HTR-8/SVneo (cell line): ENCODE measurements at regions not wholly inside any gene's neighbourhood (a gene's known extent, or its start where the extent isn't known, plus 50 kb on each side); places are given as distances from the start of the nearest gene placed in this dataset.

Experiments used
- DNase-seq: peaks from one replicate; pipeline ENCODE4 v3.0.0; 2011; ENCODE audit warnings: low spot score, mixed read lengths; ENCODE audit not compliant: insufficient read length
- FAIRE-seq: peaks from 2 replicates; lab custom pipeline; 2011; peaks lifted over from hg19 to GRCh38; lab: Jason Lieb, UNC

- DNase-seq = no peak
- FAIRE-seq = no peak
Measured at GRCh38 chrX:155695419-155695818, 82.7 kb upstream of the TMLHE start.

DNA sequence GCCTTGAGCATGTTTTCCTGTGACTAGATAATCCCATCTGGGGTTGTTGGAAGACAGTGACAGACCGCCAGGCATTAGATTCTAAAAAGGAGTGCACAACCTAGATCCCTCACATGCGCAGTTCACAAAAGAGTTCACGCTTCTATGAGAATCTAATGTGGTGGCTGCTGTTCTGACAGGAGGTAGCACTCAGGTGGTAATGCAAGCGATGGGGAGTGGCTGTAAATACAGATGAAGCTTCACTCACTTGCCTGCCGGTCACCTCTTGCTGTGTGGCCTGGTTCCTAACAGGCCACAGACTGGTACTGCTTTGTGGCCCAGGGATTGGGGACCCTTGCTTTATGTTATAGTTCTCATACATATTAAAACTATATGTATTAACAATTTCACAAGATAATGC is 81.9 kb upstream of the TMLHE start:
- DNase-seq = no peak
- FAIRE-seq = no peak

DNA sequence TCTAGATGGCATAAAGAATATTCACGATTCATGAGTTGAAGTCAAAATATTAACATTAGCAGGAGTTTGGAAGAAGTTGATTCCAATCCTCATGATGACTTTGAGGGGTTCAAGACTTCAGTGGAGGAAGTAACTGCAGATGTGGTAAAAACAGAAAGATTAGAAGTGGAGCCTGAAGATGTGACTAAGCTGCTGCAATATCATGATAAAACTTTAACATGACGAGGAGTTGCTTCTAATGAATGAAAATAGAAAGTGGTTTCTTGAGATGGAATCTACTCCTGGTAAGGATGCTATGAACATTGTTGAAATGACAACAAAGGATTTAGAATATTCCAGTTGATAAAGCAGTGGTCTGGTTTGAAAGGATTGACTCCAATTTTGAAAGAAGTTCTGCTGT is 70.1 kb upstream of the TMLHE start:
- FAIRE-seq (no peak), DNase-seq (no peak)

- DNase-seq (no peak), FAIRE-seq (no peak)
Measured at GRCh38 chrX:155679715-155680114, 67.0 kb upstream of the TMLHE start.

DNA sequence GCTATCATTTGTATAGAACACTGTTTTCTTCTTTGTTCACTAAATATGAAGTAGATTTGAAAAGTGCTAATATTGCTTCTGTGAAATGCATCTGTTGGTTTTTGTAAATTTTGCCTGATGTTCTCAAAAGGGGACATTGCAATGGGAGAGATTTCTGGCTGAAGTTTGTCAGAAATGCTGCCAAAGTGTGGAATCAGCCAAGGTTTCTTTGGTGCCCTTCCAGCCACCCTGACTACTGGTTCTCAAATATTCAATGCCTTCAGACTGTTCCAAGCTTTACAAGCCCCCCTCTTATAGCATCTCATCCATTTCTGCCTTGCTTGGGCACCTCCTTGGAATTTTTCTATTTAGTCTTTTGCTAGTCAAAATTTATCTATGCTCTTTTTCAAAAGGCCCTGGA is 60.6 kb upstream of the TMLHE start:
- FAIRE-seq (no peak), DNase-seq (no peak)

- FAIRE-seq (no peak), DNase-seq (no peak)
Measured at GRCh38 chrX:155666741-155667140, 54.0 kb upstream of the TMLHE start.
